OCI-LY7 (cell line): ENCODE measurements at regions not wholly inside any gene's neighbourhood (a gene's known extent, or its start where the extent isn't known, plus 50 kb on each side); places are given as distances from the start of the nearest gene placed in this dataset.

Experiments used
- CTCF ChIP-seq: fragments of 200-600 bp; sonication (generic); conservative IDR thresholded peaks from 2 replicates; pipeline ENCODE4 v1.5.1; 2014; ENCODE audit warnings: mild to moderate bottlenecking, antibody characterized with exemption, low read length, moderate library complexity, mixed read lengths
- EZH2phosphoT487 ChIP-seq: fragments of 200-600 bp; sonication (generic); IDR thresholded peaks from 2 replicates; pipeline ENCODE4 v1.6.1; 2018; ENCODE audit warnings: low read depth, borderline replicate concordance, mild to moderate bottlenecking, mixed run types, antibody characterized with exemption, low read length, moderate library complexity, mixed read lengths

GRCh38 chr20:24392612-24393011 is 76.8 kb upstream of the SYNDIG1 start:
- TF ChIP-seq CTCF (no peak), EZH2phosphoT487 (no peak)
